Tongue (tissue), 1 donor: ENCODE measurements at regions not wholly inside any gene's neighbourhood (a gene's known extent, or its start where the extent isn't known, plus 50 kb on each side); places are given as distances from the start of the nearest gene placed in this dataset.
A peak's percentile ranks its signal among the peaks of the same experiment; 100 is the strongest.

Experiments
- DNase-seq: peaks from one replicate; pipeline ENCODE4 v3.0.0-alpha.2; 2015

DNA sequence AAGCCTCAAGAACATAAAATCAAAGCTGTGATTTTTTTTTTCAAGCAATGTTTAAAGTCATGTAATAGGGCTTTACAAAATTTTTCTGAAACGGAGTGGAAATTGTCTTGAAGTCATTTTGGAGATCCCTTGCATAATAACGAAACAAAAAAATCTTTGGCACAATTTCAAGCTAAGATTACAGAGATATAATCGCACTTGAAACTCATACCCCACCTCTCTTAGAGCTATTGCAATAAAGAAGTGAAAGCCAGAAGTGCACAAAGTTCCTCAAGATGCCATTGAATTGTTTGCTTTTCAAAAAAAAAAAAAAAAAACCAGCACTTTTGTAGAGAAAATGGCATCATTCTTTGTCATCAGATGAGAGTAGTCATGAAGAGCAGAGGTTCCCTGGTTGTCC, 152.3 kb downstream of the PAX3 start:
- no peak for DNase-seq

GRCh38 chr2:222142027-222142426, 156.8 kb downstream of the PAX3 start:
- DNase-seq = no peak

- DNase-seq = no peak
Measured at GRCh38 chr2:222136106-222136630, 162.6 kb downstream of the PAX3 start.

DNA sequence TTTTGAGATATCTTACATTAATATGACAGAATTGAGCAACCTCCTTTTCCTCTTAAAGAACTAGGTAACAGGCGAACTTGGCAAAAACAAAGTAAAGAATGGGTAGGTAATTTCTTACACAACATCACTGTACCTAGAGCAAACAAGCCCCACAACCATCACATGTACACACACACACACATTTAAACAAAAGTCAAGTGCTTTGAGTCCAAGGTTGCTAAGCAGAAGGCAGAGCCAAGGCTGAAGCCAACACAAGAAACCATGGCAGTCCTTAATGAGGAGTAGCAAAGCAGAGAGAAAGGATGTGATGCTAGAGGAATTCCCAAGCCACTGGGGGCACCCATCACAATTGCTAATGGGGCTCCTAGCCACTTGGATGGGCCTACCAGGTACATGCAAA, 164.1 kb downstream of the PAX3 start:
- DNase-seq = no peak

DNA sequence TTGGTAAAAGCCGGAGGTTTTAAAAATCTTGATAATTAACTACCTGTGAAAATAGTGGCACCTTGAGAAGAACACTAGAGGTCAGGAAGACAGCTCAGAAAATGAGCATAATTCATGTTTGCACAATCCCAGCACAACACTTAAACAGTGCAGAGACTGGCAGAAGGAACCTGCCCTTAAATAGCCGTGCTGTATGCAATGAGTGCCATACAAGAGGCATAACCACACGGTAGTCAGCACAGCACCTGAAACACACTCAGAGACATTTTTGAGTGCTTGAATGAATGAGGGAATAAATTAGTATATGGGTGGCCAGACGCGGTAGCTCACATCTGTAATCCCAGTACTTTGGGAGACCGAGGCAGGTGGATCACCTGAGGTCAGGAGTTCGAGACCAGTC, 164.9 kb downstream of the PAX3 start:
- DNase-seq = no peak

- no peak for DNase-seq
Measured at GRCh38 chr2:222130855-222131254, 167.9 kb downstream of the PAX3 start.

GRCh38 chr2:222127660-222128059, 171.1 kb downstream of the PAX3 start:
- DNase-seq = no peak

DNA sequence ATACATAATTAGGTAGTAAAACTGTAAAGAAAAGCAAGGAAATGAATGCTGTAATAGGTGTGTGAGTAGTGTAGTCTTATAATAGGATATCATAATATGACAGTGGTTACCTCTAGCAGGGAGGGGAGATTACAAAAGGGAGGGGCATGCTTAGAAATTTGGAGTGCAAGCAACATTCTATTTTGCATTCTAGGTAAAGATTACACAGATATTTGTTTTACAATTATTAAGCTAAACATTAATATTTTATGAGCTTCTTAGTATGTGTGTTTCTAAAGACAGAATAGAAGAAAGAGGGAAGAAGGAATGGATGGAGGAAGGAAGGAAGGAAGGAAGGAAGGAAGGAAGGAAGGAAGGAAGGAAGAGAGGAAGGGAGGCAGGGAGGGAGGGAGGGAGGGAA, 177.9 kb downstream of the PAX3 start:
- no peak for DNase-seq

GRCh38 chr2:222115296-222115695, 183.5 kb downstream of the PAX3 start:
- no peak for DNase-seq

GRCh38 chr2:222108957-222109585, 189.7 kb downstream of the PAX3 start:
- DNase-seq = no peak

DNA sequence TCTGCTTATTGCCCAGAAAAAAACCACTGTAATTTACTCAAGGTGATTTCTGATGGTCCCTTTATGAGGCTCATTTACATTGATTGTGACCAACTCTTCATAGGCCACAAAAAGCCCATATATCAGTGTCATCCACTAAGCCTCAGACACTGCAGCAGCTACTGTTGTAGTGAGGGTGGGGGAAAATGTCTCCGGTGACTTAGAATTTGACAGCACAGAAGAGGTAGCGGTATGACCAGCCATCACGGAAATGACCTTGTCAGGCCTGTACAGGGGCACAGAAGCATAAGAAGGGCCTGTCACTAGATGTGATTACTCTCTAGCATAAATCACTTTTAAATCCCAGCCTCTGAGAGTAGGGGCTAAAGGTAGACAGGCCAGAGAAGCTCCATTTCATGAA, 190.3 kb downstream of the PAX3 start:
- DNase-seq = no peak

- no peak for DNase-seq
Measured at GRCh38 chr2:222105046-222105445, 193.8 kb downstream of the PAX3 start.

DNA sequence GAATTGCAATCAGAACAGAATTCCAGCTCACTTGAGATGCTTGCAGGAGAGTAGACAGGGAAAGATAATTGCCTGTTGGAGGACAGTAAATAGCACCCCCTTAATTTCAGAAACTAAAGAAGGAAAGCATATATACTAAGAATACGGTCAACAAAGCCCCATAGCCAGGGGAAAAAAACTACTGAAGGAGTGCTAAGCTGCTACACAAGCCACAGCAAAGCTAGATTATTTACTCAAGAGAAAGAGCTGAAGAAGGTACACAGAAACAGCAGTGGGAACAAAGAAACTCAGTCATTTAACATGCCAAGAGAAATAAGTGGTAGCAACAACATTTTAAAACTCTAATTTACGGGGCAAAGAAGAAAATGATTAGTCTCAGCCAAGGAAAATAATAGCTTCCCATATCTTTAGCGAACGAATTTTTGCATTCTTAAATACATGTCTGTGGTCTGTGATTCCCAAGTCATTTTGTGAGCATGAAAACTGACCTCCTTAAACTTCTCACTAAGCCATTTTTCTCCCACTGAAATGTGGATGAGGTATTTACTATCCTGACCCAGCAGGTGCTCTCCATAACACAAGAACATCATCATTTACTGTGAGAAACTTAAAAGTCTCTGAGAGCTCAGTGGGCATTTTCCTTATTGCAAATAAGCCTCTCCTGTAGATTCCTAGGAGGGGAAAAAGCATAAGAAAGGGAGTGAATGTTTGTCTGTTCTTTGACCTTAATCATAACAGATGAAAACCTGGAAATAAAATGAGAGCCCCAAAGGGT, 196.0 kb downstream of the PAX3 start:
- DNase-seq = no peak

DNA sequence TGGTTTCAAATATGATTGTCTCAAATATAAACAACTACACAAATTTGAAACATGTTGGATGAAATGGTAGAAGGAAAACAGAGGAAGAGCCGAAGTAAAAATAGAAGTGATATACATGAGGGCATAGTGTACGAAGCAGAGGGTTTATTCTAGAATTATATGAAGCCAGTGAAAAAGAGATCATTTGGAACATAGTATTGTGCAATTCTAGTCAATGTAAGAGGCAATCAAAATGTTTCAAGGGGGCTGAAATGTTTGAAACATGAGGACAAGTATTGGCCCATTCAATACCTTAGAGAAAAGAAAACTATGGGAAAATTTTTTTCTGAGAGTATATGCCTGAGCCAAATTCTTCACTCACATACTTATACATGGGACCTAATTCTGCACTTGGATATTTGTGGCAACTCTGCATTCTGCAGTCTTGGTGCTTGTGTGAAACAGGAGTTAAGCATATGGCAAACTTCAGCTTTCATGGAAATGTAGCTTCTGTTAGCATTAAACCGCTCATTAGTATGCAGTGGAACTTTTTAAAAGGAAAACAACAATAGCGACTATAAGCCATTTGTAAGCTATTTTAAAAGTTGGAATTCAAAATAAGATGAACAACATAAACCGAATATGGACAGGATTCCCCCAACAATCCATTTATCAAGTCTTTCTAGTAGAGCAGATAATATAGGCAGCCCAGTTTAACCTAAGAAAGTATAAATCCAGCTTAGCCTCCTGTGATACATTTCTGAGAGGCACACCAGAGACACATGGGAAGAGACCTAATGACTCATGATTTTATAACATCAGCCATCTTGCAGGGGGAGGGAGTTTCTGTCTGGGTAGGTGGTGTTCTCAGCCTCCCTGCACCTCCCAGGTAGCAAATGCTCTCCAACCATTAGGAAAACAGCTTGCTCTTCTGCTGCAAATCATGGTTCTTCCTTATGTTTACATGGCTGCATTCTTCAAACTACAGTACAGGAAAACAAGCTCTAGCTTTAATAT, 197.8 kb downstream of the PAX3 start:
- peak; percentile 13 for DNase-seq

DNA sequence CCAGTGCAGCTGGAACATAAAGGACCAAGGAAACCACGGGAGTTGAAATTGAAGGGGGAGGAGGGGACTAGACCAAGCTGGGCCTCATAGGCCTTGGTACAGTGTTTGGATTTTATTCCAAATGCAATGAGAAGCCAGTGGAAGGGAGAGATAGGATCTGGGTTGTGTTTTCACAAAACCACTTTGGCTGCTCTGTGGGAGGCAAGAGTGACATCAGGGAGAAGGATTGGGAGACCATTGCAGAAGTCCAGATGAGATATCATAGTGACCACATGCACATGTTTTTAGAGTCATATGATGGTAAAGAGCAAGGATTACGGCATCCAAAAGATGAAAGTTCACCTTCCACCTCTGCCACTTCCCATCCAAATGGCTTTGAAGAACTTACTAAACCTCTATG, 210.2 kb downstream of the PAX3 start:
- no peak for DNase-seq

- DNase-seq = no peak
Measured at GRCh38 chr2:222087998-222088397, 210.8 kb downstream of the PAX3 start.

DNA sequence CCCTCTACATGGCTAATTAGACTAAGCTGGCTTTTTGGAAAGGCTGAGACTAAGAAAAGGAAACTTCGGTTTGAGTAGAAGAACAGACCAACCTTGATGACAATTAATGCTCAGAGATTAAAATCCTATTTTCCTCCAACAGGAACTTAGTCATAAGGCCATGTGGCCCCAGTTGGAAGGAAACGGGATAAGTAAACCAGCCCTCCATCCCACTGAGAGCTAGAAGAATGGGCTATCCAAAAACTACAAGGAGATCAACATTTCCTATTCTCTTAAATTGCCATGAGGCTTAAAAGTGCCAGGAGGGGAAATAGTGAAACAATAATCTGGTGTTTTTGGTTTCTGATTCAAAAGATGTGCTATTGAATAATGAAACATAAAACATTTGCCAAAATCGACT, 216.6 kb downstream of the PAX3 start:
- no peak for DNase-seq

DNA sequence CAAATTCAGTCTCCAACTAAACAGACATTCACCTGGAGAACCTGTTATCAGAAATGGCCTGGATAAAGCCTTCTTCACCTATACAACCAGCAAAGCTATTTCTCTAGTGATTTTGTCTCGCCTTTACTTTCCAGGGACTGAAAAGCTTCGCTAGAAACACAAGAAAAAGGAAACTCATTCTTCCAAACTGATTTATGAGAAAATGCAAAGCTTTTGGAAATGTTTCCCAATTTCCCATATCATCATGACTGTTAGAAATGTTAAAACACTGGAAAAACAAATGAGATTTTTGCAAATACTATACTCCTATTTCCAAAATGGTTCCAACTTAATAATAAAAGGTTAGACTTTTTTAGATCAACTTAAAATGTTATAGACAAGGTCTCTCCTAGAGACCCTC, 218.7 kb downstream of the PAX3 start:
- no peak for DNase-seq

DNA sequence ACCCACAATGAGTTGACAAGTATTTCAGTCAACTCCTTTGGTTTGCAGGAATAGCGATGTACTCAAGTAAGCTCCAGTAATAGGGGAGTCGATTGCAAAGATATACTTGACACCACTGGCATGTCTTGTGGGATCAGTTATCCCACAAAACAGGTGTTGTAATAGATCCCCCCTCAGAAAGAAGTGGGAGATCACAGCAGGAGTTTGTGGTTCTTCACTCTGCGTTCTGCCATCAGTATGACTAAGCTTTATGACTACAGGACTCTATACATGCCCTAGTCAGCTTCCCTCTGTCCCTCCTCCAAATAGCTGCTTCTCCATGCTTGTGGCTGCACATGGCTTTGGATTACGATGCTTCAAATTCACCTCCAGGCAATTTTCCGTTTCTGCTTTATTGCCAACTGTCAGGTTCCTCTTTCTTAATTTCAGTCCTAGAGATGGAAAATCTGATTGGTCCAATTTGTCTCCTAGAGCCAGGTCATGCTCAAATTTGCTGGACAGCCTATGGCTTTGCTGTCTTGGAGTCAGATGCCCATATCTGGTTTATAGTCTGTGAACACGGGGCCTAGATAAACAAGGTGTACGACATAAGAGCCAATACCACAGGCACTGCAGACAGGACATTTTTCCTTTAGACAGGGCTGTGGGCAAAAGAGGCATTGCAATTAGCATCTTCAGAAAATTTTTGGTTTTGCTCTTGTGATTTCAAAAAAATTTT, 221.7 kb downstream of the PAX3 start:
- DNase-seq = peak; percentile 57

GRCh38 chr2:222074674-222075073, 224.1 kb downstream of the PAX3 start:
- DNase-seq = no peak

DNA sequence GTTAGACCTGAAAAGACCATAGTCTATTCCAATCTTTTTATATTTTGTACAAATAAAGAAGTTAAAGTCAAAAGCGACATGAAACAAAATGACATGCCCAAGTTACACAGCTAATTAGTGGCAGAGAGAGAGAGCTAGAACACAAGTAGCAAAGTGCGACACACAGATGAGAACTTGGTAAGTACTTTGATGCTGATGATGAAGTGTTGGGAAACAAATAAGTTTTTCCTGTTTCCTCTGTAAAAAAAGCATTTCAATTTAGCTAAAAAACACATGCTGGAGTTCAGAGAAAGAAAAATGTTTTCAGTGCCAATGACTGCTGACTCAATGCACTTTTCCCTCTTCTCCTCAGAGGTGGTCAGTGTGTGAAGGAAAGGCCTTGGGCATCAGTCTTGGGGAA, 226.9 kb downstream of the PAX3 start:
- DNase-seq = no peak

- no peak for DNase-seq
Measured at GRCh38 chr2:222064286-222064685, 234.5 kb downstream of the PAX3 start.
